BE2C (cell line): ENCODE measurements at regions not wholly inside any gene's neighbourhood (a gene's known extent, or its start where the extent isn't known, plus 50 kb on each side); places are given as distances from the start of the nearest gene placed in this dataset.

ENCODE experiments used
- DNase-seq: peaks from one replicate; pipeline ENCODE4 v3.0.0-alpha.2; 2020
- H3K27me3 ChIP-seq: fragments of 250-450 bp; sonication (Bioruptor Pico); 2 replicates; pipeline ENCODE4 v1.5.1; 2020; ENCODE audit warnings: mild to moderate bottlenecking
- H3K36me3 ChIP-seq: fragments of 250-450 bp; sonication (Bioruptor Pico); 2 replicates; pipeline ENCODE4 v1.5.1; 2020; ENCODE audit warnings: mild to moderate bottlenecking
- H3K4me1 ChIP-seq: fragments of 250-450 bp; sonication (Bioruptor Pico); 2 replicates; pipeline ENCODE4 v1.5.1; 2020
- H3K4me3 ChIP-seq: 2 replicates; pipeline ENCODE4 v1.5.1; 2011; ENCODE audit warnings: low read depth, low read length
- H3K9me3 ChIP-seq: fragments of 250-450 bp; sonication (Bioruptor Pico); 2 replicates; pipeline ENCODE4 v1.5.1; 2020
- CTCF ChIP-seq: IDR thresholded peaks from 2 replicates; pipeline ENCODE4 v1.5.1; 2012; ENCODE audit warnings: mild to moderate bottlenecking, low read depth, low read length

GRCh38 chr3:152959307-152959706 is 124.4 kb downstream of the P2RY1 start:
- TF ChIP-seq CTCF: no peak
- H3K9me3 ChIP-seq: no peaks in the 10 kb centered on the region
- DNase-seq: no peak

GRCh38 chr3:152960684-152961083 is 125.8 kb downstream of the P2RY1 start:
- Histone ChIP-seq H3K27me3 (no peaks in the 10 kb centered on the region), H3K4me1 (no peaks in the 10 kb centered on the region), H3K9me3 (no peaks in the 10 kb centered on the region), H3K36me3 (no peaks in the 10 kb centered on the region), H3K4me3 (no peak overlapping the region)
- DNase-seq: no peak
- no peak for TF ChIP-seq CTCF

More at GRCh38 chr3:152959307-152959706, 124.4 kb downstream of the P2RY1 start:
- H3K36me3 ChIP-seq: no peaks in the 10 kb centered on the region
- no peaks in the 10 kb centered on the region for H3K4me1 ChIP-seq
- no peak overlapping the region for H3K4me3 ChIP-seq
- H3K27me3 ChIP-seq: no peaks in the 10 kb centered on the region

- DNase-seq: no peak
- TF ChIP-seq CTCF: peak; percentile 27; the same call in 1 of the 2 replicates
- Histone ChIP-seq H3K9me3 (no peaks in the 10 kb centered on the region), H3K36me3 (no peaks in the 10 kb centered on the region), H3K4me1 (no peaks in the 10 kb centered on the region), H3K4me3 (no peak overlapping the region), H3K27me3 (no peaks in the 10 kb centered on the region)
Measured at GRCh38 chr3:152961323-152961722, 126.4 kb downstream of the P2RY1 start.

GRCh38 chr3:152964911-152965609 is 130.1 kb downstream of the P2RY1 start:
- H3K4me3 ChIP-seq: no peak overlapping the region
- no peaks in the 10 kb centered on the region for H3K4me1 ChIP-seq
- no peaks in the 10 kb centered on the region for H3K9me3 ChIP-seq
- no peaks in the 10 kb centered on the region for H3K36me3 ChIP-seq
- H3K27me3 ChIP-seq: no peaks in the 10 kb centered on the region
- TF ChIP-seq CTCF: no peak
- no peak for DNase-seq

GRCh38 chr3:152968388-152969024 is 133.6 kb downstream of the P2RY1 start:
- no peaks in the 10 kb centered on the region for H3K4me1 ChIP-seq
- TF ChIP-seq CTCF: no peak
- H3K9me3 ChIP-seq: no peaks in the 10 kb centered on the region
- H3K27me3 ChIP-seq: no peaks in the 10 kb centered on the region
- no peak for DNase-seq
- no peaks in the 10 kb centered on the region for H3K36me3 ChIP-seq
- H3K4me3 ChIP-seq: no peak overlapping the region

GRCh38 chr3:152969557-152970300 is 134.8 kb downstream of the P2RY1 start:
- Histone ChIP-seq H3K36me3 (no peaks in the 10 kb centered on the region), H3K27me3 (no peaks in the 10 kb centered on the region), H3K4me1 (no peaks in the 10 kb centered on the region), H3K4me3 (no peak overlapping the region), H3K9me3 (no peaks in the 10 kb centered on the region)
- TF ChIP-seq CTCF: no peak
- DNase-seq: no peak
